Peyer's patch (tissue), 4 donors: ENCODE measurements at regions not wholly inside any gene's neighbourhood (a gene's known extent, or its start where the extent isn't known, plus 50 kb on each side); places are given as distances from the start of the nearest gene placed in this dataset.
"Not testable (repeated sequence)": the region's sequence is repeated elsewhere in the genome, so short reads cannot be mapped to it uniquely, and the experiment has no call there.

Experiments
- DNase-seq, 3 donors: peaks; one replicate each; pipeline ENCODE4 v3.0.0-alpha.2; 2017 to 2019
- H3K27ac ChIP-seq, 4 donors: fragments of 200-600 bp; sonication (generic); one replicate each; pipeline ENCODE4 v1.5.1; 2016 to 2019
- H3K27me3 ChIP-seq, 2 donors: fragments of 200-600 bp; sonication (generic); one replicate each; pipeline ENCODE4 v1.5.1; 2019
- H3K36me3 ChIP-seq, 3 donors: fragments of 200-600 bp; sonication (generic); one replicate each; pipeline ENCODE4 v1.5.1; 2016 to 2019
- H3K4me1 ChIP-seq, 4 donors: fragments of 200-600 bp; sonication (generic); one replicate each; pipeline ENCODE4 v1.5.1; 2016 to 2019
- H3K4me3 ChIP-seq, 4 donors: fragments of 200-600 bp; sonication (generic); 1 replicate in 3 of 4; 2 replicates in 1 of 4; pipeline ENCODE4 v1.5.1; 2016 to 2019; ENCODE audit warnings: mild to moderate bottlenecking in 1 of 4
- H3K9me3 ChIP-seq, 4 donors: fragments of 200-600 bp; sonication (generic); one replicate each; pipeline ENCODE4 v1.5.1; 2016 to 2019; ENCODE audit warnings: mild to moderate bottlenecking in 1 of 4
- CTCF ChIP-seq, 6 experiments: fragments of 450-650 bp in 4 of 6; fragments of 200-600 bp in 2 of 6; sonication (generic) in 1 of 6; IDR thresholded peaks; one replicate each; pipeline ENCODE4 v1.5.1; 2017 to 2019; ENCODE audit warnings: antibody characterized with exemption in 6 of 6, mild to moderate bottlenecking in 3 of 6, moderate library complexity in 1 of 6
- POLR2A ChIP-seq, 2 donors: fragments of 450-650 bp; IDR thresholded peaks; one replicate each; pipeline ENCODE4 v1.5.1; 2017; ENCODE audit warnings: antibody characterized with exemption in 2 of 2, mild to moderate bottlenecking in 2 of 2, moderate library complexity in 2 of 2

GRCh38 chr17:54626146-54626703 is 274.4 kb upstream of the TOM1L1 start:
- no peak for TF ChIP-seq POLR2A (IDR thresholded peaks at IDR 0.05)
- TF ChIP-seq CTCF (IDR thresholded peaks at IDR 0.05), result no peak
- Histone ChIP-seq H3K27me3 (no peaks in the 10 kb centered on the region), H3K9me3 (no peaks in the 10 kb centered on the region), H3K36me3 (no peaks in the 10 kb centered on the region), H3K27ac (no peak overlapping the region), H3K4me1 (no peaks in the 10 kb centered on the region), H3K4me3 (no peak overlapping the region)
- no peak for DNase-seq

DNA sequence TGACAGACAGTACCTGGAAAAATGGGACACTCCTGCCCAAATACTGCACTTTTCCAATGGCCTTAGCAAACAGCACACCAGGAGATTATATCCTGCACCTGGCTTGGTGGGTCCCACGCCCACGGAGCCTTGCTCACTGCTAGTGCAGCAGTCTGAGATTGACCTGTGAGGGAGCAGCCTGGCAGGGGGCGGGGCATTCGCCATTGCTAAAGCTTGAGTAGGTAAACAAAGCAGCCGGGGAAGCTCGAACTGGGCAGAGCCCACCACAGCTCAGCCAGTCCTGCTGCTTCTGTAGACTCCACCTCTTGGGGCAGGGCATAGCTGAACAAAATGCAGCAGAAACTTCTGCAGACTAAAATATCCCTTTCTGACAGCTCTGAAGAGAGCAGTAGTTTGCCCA is 261.2 kb upstream of the TOM1L1 start:
- not testable (repeated sequence) for H3K27ac ChIP-seq, H3K36me3 ChIP-seq, H3K4me3 ChIP-seq, DNase-seq, H3K4me1 ChIP-seq, H3K9me3 ChIP-seq, H3K27me3 ChIP-seq

GRCh38 chr17:54662978-54663876 is 237.4 kb upstream of the TOM1L1 start:
- H3K27me3 ChIP-seq, result no peaks in the 10 kb centered on the region
- no peak for DNase-seq

DNA sequence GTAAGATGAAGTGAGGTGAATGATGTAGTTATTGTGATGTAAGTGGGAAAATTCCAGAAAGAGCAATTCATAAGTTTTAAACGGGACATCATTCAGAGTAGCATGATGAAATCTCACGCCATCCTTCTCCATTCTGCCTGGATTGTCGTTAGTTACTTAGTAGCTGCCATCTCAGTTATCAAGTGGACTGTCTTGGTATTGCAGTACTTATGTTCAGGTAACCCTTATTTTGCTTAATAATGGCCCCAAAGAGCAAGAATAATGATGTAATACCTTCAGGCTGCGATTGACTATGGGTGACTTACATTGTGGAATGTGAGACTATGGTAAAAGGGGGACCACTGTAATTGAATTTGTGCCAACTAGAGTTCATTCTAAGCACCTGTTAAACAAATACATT is 234.1 kb upstream of the TOM1L1 start:
- TF ChIP-seq POLR2A (IDR thresholded peaks at IDR 0.05) (no peak), CTCF (IDR thresholded peaks at IDR 0.05) (no peak)
- H3K4me1 ChIP-seq, result no peaks in the 10 kb centered on the region
- no peaks in the 10 kb centered on the region for H3K27me3 ChIP-seq
- H3K9me3 ChIP-seq, result no peaks in the 10 kb centered on the region
- no peak for DNase-seq
- no peaks in the 10 kb centered on the region for H3K36me3 ChIP-seq
- no peak overlapping the region for H3K27ac ChIP-seq
- H3K4me3 ChIP-seq, result no peak overlapping the region

More at GRCh38 chr17:54662978-54663876, 237.4 kb upstream of the TOM1L1 start:
- Histone ChIP-seq H3K36me3 (no peaks in the 10 kb centered on the region), H3K27ac (no peak overlapping the region), H3K4me3 (no peak overlapping the region), H3K4me1 (no peaks in the 10 kb centered on the region), H3K9me3 (no peaks in the 10 kb centered on the region)
- TF ChIP-seq CTCF (IDR thresholded peaks at IDR 0.05), result no peak
- TF ChIP-seq POLR2A (IDR thresholded peaks at IDR 0.05), result no peak

DNA sequence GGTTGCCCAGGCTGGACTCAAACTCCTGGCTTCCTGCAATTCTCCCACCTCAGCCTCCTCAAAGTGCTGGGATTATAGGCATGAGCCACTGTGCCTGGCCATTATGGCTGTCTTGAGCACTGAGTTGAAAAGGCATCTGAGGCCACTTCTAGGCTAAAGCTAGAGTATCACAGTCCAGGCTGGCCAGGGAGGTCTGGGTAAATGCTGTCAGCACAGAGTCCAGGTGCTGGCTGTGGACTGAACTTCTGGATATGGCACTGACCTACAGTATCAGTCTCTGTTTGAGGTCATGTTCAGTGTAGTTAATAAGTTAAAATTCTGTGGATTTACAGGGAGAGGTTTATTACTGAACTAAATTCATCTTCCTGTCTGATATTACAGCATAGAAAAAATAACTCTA is 222.5 kb upstream of the TOM1L1 start:
- H3K4me3 ChIP-seq, result no peak overlapping the region
- no peaks in the 10 kb centered on the region for H3K4me1 ChIP-seq
- TF ChIP-seq CTCF (IDR thresholded peaks at IDR 0.05), result no peak
- no peak for TF ChIP-seq POLR2A (IDR thresholded peaks at IDR 0.05)
- no peak for DNase-seq
- no peak overlapping the region for H3K27ac ChIP-seq
- H3K9me3 ChIP-seq, result no peaks in the 10 kb centered on the region
- no peaks in the 10 kb centered on the region for H3K27me3 ChIP-seq
- no peaks in the 10 kb centered on the region for H3K36me3 ChIP-seq

GRCh38 chr17:54680410-54680809 is 220.2 kb upstream of the TOM1L1 start:
- no peaks in the 10 kb centered on the region for H3K36me3 ChIP-seq
- no peak overlapping the region for H3K27ac ChIP-seq
- no peaks in the 10 kb centered on the region for H3K27me3 ChIP-seq
- no peak for DNase-seq
- no peaks in the 10 kb centered on the region for H3K4me1 ChIP-seq
- TF ChIP-seq CTCF (IDR thresholded peaks at IDR 0.05) (no peak), POLR2A (IDR thresholded peaks at IDR 0.05) (no peak)
- H3K4me3 ChIP-seq, result no peak overlapping the region
- no peaks in the 10 kb centered on the region for H3K9me3 ChIP-seq
